Pancreas (tissue), 10 donors: ENCODE measurements at regions not wholly inside any gene's neighbourhood (a gene's known extent, or its start where the extent isn't known, plus 50 kb on each side); places are given as distances from the start of the nearest gene placed in this dataset.

Experiments used
- ATAC-seq, 4 donors: fragments of 200-7000 bp; cut with Tn5 transposase; one replicate each; pipeline versions ENCODE4 v1.8.0 to v1.9.1; 2020; ENCODE audit warnings: mild to moderate bottlenecking in 4 of 4, moderate library complexity in 4 of 4
- DNase-seq, 6 donors: peaks; one replicate each; pipeline ENCODE4 v3.0.0-alpha.2; 2020
- FAIRE-seq: peaks from 2 replicates; lab custom pipeline; 2012; peaks lifted over from hg19 to GRCh38; lab: Jason Lieb, UNC
- H3K27ac ChIP-seq, 4 donors: fragments of 200-600 bp; sonication (generic); 1 replicate in 3 of 4; 2 replicates in 1 of 4; pipeline versions ENCODE4 v1.5.0 to v1.8.0; 2020
- H3K27me3 ChIP-seq, 4 donors: fragments of 200-600 bp; one replicate each; pipeline ENCODE4 v1.8.0; 2021
- H3K36me3 ChIP-seq, 3 donors: fragments of 200-600 bp; sonication (generic) in 1 of 3; one replicate each; pipeline versions ENCODE4 v1.5.0 to v1.8.0; 2020 to 2021
- H3K4me1 ChIP-seq, 3 donors: fragments of 200-600 bp; one replicate each; pipeline ENCODE4 v1.8.0; 2021
- H3K4me3 ChIP-seq, 4 donors: fragments of 200-600 bp; sonication (generic) in 2 of 4; one replicate each; pipeline versions ENCODE4 v1.5.0 to v1.8.0; 2020 to 2021
- H3K9me3 ChIP-seq, 4 donors: fragments of 200-600 bp; one replicate each; pipeline ENCODE4 v1.8.0; 2021
- WGBS, 2 donors: extraction: QIAGEN DNeasy Blood & Tissue Kit; methylation state at CpG; one replicate each; pipeline ENCODE4 v1.1.7; 2013; 5-methylcytosine and 5-hydroxymethylcytosine counted together
- intact Hi-C, 3 donors: fragments of 100-400 bp; cut with DNase I; formaldehyde crosslinking; loops; one replicate each; pipeline versions ENCODE4 v1.11.1 to v1.14.2; 2022
- TF ChIP-seq, protein P1 (sequence below), 4 donors: fragments of 200-600 bp; sonication (generic) in 3 of 4; IDR thresholded peaks; one replicate each; pipeline versions ENCODE4 v1.5.0 to v1.8.0; 2021; ENCODE audit warnings: antibody characterized with exemption in 4 of 4
- donor health status: healthy with polysubstance abuse.
- donor health status: DM: no; HTN: no; CAD: no; lungs with moderate emphysema.
- donor health status: DM: no; HTN: no; CAD: no.
- donor health status: control.
- donor health status: control.
- donor health status: Bipolar disorder and iron deficiency.
- donor health status: DM: yes; HTN: yes; CAD: no.
- donor health status: DM: no; HTN: no; CAD: no.
- donor health status: DM: no; HTN: no; CAD: no.
- donor health status: DM: yes; HTN: yes; CAD: no.

DNA sequence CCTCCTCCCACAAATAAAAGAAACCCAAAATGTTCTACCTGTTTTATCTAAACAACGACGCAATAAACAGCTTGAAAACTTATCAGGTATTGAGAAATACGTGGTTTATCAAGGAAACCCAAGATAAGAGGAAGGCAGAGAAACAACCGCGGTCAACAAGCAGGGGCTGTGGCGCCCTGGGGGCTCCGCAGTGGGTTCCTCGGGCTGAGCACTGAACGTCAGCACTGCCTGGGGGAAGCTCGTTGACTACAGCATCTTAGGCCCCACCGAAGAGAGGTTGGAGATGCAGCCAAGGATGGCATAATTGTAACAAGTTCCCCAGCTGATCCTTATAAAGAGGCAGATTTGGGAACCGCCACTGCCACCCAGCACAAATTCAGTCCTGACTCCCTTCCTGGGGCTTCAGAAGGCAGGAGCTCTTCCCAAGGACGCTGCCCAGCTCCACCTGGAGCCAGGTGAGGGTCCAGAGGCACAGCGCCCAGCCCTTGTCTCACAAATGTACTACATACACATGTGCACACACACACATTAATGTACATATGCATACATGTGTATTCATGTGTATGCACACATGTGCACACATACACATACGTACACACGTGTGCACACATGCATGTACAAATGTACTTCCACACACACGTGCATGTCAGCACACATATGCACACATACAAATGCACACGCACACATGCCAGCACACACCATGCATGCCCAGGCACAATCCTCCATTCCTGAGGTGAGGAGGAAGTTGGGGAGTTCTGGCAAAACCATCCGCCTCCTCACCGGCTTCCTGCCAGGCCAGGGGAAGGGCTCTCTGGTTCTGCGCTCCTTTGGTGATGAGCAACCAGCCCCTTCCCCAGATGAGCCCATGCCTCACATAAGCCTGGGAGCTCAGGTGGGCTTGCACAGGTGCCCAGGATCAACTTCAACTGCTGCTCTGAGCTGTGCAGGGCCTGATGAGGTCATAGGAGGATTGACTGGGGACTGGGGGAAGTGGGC lies 251.1 kb downstream of the NPHP4 start:
- intact Hi-C loops: loop anchor here (10.0 kb wide), 4 partner anchors 226 to 1826 kb away; partner anchors contain the start of gene AJAP1 (in 2 of the 3)
- H3K4me3 ChIP-seq: no peak overlapping the region
- no peaks in the 10 kb centered on the region for H3K36me3 ChIP-seq
- H3K27me3 ChIP-seq: peaks cover 0 to 3% (median 0%) of the 10 kb centered on the region in 4 donors
- TF ChIP-seq, protein P1, sequence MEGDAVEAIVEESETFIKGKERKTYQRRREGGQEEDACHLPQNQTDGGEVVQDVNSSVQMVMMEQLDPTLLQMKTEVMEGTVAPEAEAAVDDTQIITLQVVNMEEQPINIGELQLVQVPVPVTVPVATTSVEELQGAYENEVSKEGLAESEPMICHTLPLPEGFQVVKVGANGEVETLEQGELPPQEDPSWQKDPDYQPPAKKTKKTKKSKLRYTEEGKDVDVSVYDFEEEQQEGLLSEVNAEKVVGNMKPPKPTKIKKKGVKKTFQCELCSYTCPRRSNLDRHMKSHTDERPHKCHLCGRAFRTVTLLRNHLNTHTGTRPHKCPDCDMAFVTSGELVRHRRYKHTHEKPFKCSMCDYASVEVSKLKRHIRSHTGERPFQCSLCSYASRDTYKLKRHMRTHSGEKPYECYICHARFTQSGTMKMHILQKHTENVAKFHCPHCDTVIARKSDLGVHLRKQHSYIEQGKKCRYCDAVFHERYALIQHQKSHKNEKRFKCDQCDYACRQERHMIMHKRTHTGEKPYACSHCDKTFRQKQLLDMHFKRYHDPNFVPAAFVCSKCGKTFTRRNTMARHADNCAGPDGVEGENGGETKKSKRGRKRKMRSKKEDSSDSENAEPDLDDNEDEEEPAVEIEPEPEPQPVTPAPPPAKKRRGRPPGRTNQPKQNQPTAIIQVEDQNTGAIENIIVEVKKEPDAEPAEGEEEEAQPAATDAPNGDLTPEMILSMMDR (IDR thresholded peaks at IDR 0.05): no peak
- no peak overlapping the region for H3K27ac ChIP-seq
- ATAC-seq: no peak
- 37 to 48% methylated on average over 21 of the region's 21 CpGs for WGBS, 2 donors
- no peaks in the 10 kb centered on the region for H3K9me3 ChIP-seq
- FAIRE-seq: no peak
- no peaks in the 10 kb centered on the region for H3K4me1 ChIP-seq
- peak in 2 of 6 donors; percentile 25 to 26 for DNase-seq

DNA sequence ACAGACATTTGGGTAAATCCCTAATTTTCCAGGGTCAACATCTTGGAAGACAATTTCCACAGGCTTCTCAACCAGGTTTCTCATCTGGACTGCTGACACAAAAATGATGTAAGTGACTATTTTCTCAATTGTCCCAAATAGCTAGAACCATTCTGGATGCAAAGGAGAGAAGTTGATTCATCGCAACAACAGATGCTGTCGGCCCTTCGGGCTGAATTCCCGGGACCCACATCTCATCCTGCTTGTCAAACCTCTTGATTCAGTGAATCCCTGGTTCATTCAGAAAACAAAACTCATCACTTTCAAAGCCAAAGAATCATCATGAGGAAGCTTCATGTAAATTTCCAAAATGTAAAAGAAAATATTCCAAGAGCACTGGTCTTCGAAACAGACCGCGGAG lies 251.8 kb downstream of the NPHP4 start:
- Histone ChIP-seq H3K9me3 (no peaks in the 10 kb centered on the region), H3K4me3 (no peak overlapping the region), H3K27me3 (no peaks in the 10 kb centered on the region), H3K27ac (no peak overlapping the region), H3K4me1 (no peaks in the 10 kb centered on the region), H3K36me3 (no peaks in the 10 kb centered on the region)
- DNase-seq: no peak
- TF ChIP-seq, protein P1 (IDR thresholded peaks at IDR 0.05): no peak
- ATAC-seq: no peak
- WGBS, 2 donors: 71 to 78% methylated on average over 7 of the region's 7 CpGs
- no peak for FAIRE-seq
- intact Hi-C loops: loop anchor here (10.0 kb wide), 4 partner anchors 226 to 1826 kb away; partner anchors contain the start of gene AJAP1 (in 2 of the 3)

DNA sequence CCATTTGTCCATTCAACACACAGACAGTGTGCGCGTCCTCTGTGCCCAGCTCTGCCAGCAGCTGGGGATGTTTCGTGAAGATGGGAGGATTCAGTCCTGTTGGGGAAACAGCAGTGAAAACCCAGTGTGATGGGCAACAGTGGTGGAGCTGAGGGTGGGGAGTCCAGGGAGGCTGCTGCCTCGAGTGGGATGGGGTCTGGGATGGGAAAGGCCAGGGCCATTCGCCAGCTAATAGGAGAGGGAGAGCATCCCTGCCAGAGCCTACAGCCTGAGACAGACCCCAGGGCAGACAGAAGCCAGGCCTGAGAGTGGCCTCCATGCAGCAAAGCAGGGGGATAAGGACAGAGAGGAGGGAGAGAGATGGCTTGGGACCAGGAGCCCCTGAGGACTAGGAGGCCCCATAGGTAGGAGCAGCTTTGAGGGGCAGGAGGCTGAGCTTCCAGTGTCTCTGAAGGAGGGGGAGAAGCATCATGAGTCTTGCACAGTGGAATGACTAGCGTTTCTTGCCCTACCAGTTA lies 252.6 kb downstream of the NPHP4 start:
- DNase-seq (peak in 1 of 6 donors; percentile 17), ATAC-seq (no peak), FAIRE-seq (no peak)
- Histone ChIP-seq H3K4me3 (no peak overlapping the region), H3K27me3 (peaks cover 0 to 4% (median 0%) of the 10 kb centered on the region in 4 donors), H3K9me3 (no peaks in the 10 kb centered on the region), H3K36me3 (no peaks in the 10 kb centered on the region), H3K27ac (no peak overlapping the region), H3K4me1 (no peaks in the 10 kb centered on the region)
- TF ChIP-seq, protein P1 (IDR thresholded peaks at IDR 0.05): no peak
- 59% methylated on average over 6 of the region's 6 CpGs for WGBS, 2 donors
- intact Hi-C loops: loop anchor here (10.0 kb wide), 4 partner anchors 225 to 1825 kb away; partner anchors contain the start of gene AJAP1 (in 2 of the 3)

DNA sequence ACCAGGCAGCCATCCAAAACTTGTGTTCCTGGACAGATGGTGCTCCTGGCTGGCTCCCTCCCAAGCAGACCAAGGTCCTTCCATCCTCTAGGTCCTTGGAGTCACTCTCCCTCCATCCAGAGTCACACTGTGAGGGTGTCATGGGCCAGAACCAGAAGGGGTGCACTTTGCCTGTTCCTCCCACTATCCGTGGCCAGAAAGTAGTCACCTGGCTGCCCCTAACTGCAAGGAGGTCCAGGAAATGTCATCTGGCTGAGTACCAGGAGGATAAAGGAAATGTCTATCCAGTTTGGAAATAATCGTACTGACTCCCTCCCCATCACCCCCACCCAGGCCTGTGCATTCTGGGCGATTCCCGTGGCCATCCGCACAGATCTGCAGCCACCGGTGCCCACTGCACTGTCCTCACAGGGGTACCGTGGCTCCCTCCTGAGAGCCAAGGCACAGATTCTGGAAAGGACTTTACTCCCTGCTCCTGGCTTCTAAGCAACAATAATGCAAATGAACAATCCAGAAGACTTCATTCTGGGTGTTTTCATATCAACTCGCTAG lies 253.2 kb downstream of the NPHP4 start:
- peaks cover 0 to 4% (median 0%) of the 10 kb centered on the region in 4 donors for H3K27me3 ChIP-seq
- FAIRE-seq (no peak), ATAC-seq (no peak), DNase-seq (peak in 1 of 6 donors; percentile 15)
- TF ChIP-seq, protein P1 (IDR thresholded peaks at IDR 0.05): no peak
- no peaks in the 10 kb centered on the region for H3K4me1 ChIP-seq
- intact Hi-C loops: no loop called here
- WGBS, 2 donors: 61 to 75% methylated on average over 8 of the region's 8 CpGs
- H3K27ac ChIP-seq: no peak overlapping the region
- no peak overlapping the region for H3K4me3 ChIP-seq
- H3K36me3 ChIP-seq: no peaks in the 10 kb centered on the region
- no peaks in the 10 kb centered on the region for H3K9me3 ChIP-seq
